ENCODE measurements at regions not wholly inside any gene's neighbourhood (a gene's known extent, or its start where the extent isn't known, plus 50 kb on each side); places are given as distances from the start of the nearest gene placed in this dataset.

- TF ChIP-seq POLR2A (IDR thresholded peaks at IDR 0.05), result no peak
- TF ChIP-seq POLR2AphosphoS5 (IDR thresholded peaks at IDR 0.05), result no peak
- no peak for TF ChIP-seq CTCF (IDR thresholded peaks at IDR 0.05)
- no peak for TF ChIP-seq EP300 (IDR thresholded peaks at IDR 0.05)
These were observed 132.2 kb upstream of the FOXD3 start for GRCh38 chr1:63190171-63190570.
